Osteoblast (primary cell): ENCODE measurements at regions not wholly inside any gene's neighbourhood (a gene's known extent, or its start where the extent isn't known, plus 50 kb on each side); places are given as distances from the start of the nearest gene placed in this dataset.
A peak's percentile ranks its signal among the peaks of the same experiment; 100 is the strongest.
"Not testable (repeated sequence)": the region's sequence is repeated elsewhere in the genome, so short reads cannot be mapped to it uniquely, and the experiment has no call there.

Experiments used
- DNase-seq: peaks from one replicate; pipeline ENCODE4 v3.0.0; 2011; ENCODE audit warnings: low spot score, mixed read lengths; ENCODE audit not compliant: insufficient read length; ENCODE audit errors: missing footprints
- H2AFZ ChIP-seq: 2 replicates; pipeline ENCODE4 v1.6.0; 2011; ENCODE audit warnings: mild to moderate bottlenecking, low read length
- H3K27ac ChIP-seq: 2 replicates; pipeline ENCODE4 v1.5.1; 2011; ENCODE audit warnings: mild to moderate bottlenecking, low read depth, low read length, moderate library complexity
- H3K27me3 ChIP-seq: 2 replicates; pipeline ENCODE4 v1.6.0; 2012; ENCODE audit warnings: mild to moderate bottlenecking, control low read depth, inconsistent platforms, low read length, moderate library complexity; ENCODE audit not compliant: insufficient read depth
- H3K36me3 ChIP-seq: 2 replicates; pipeline ENCODE4 v1.5.1; 2011; ENCODE audit warnings: mild to moderate bottlenecking, low read length, control low read depth, moderate library complexity; ENCODE audit not compliant: insufficient read depth
- H3K4me1 ChIP-seq: 2 replicates; pipeline ENCODE4 v1.5.1; 2011; ENCODE audit warnings: mild to moderate bottlenecking, low read length, control low read depth, moderate library complexity; ENCODE audit not compliant: insufficient read depth
- H3K4me2 ChIP-seq: 2 replicates; pipeline ENCODE4 v1.6.0; 2011; ENCODE audit warnings: mild to moderate bottlenecking, low read length; ENCODE audit not compliant: insufficient read depth
- H3K4me3 ChIP-seq: fragments of 200-600 bp; sonication (generic); 3 replicates; pipeline ENCODE4 v1.5.1; 2012; ENCODE audit warnings: mild to moderate bottlenecking, low read length, inconsistent platforms; ENCODE audit not compliant: insufficient read depth
- H3K79me2 ChIP-seq: 2 replicates; pipeline ENCODE4 v1.6.0; 2012; ENCODE audit warnings: mild to moderate bottlenecking, low read length, control low read depth, inconsistent platforms; ENCODE audit not compliant: insufficient read depth
- H3K9me3 ChIP-seq: 2 replicates; pipeline ENCODE4 v1.5.1; 2011; ENCODE audit warnings: low read depth, low read length, control low read depth
- H4K20me1 ChIP-seq: 2 replicates; pipeline ENCODE4 v1.6.0; 2012; ENCODE audit warnings: mild to moderate bottlenecking, low read length, control low read depth; ENCODE audit not compliant: insufficient read depth
- CTCF ChIP-seq: IDR thresholded peaks from 2 replicates; pipeline ENCODE4 v1.5.1; 2011; ENCODE audit warnings: mild to moderate bottlenecking, low read depth, low read length, moderate library complexity; ENCODE audit errors: extremely low read depth

DNA sequence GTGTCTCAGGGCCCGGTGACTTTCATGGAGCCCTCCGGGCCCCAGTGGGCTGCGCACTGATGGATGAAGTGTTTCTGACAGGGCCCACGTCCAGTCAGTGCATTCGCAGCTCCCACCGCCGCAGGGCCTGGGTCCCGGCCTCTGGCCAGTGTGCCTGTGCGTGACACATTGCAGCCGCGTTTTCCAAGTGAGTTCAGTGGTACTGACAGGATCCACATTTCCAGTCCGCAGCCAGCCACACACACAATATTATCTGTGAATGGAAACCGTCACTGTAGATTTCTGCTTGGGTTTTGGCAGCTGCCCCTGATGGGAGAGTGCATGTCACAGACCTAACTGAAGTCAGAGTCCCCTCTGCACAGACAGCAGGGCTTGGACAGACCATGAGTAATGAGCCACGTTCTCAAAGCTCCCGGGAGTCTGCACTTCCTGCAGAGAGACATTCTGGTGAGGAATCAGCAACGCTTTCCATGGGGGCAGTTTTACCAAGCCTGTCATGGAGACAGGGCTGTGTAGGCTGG lies 171.4 kb downstream of the MYLK4 start:
- Histone ChIP-seq H3K36me3 (no peaks in the 10 kb centered on the region), H2AFZ (peak overlapping the region; percentile 72), H3K27me3 (no peaks in the 10 kb centered on the region), H3K4me3 (no peak overlapping the region), H3K79me2 (no peaks in the 10 kb centered on the region), H3K4me1 (peaks cover 14% of the 10 kb centered on the region), H3K9me3 (no peaks in the 10 kb centered on the region), H3K27ac (peak overlapping the region; percentile 20), H4K20me1 (no peaks in the 10 kb centered on the region), H3K4me2 (no peak overlapping the region)
- peak; percentile 73 for DNase-seq
- no peak for TF ChIP-seq CTCF

DNA sequence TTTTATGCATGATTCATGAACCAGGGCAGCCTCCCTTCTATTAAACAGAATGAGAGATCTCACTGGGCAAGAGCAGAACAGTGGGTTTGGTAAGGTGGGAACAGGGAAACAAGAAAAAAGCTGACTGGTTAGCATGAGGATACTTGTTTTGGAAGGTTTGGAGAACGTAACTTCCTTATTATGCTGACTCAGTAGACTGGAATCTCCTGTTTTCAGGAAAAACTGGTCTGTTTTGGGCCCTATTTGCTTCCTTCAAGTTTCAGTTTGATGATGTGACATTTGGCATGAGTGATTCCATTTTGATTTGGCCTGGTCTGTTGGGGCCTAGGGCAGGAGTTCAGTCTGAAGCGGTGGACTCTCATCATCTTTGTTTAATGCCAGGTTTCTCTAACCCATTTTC lies 172.0 kb downstream of the MYLK4 start:
- peak; percentile 34 for DNase-seq
- Histone ChIP-seq H3K9me3 (no peaks in the 10 kb centered on the region), H3K27me3 (no peaks in the 10 kb centered on the region), H3K4me3 (no peak overlapping the region), H4K20me1 (no peaks in the 10 kb centered on the region), H3K27ac (no peak overlapping the region), H3K79me2 (no peaks in the 10 kb centered on the region), H3K4me1 (peaks cover 14% of the 10 kb centered on the region), H3K36me3 (no peaks in the 10 kb centered on the region), H3K4me2 (no peak overlapping the region), H2AFZ (peak overlapping the region; percentile 72)
- TF ChIP-seq CTCF = no peak

- Histone ChIP-seq H3K4me3 (no peak overlapping the region), H3K27me3 (no peaks in the 10 kb centered on the region), H3K9me3 (no peaks in the 10 kb centered on the region), H3K27ac (no peak overlapping the region), H4K20me1 (no peaks in the 10 kb centered on the region), H3K79me2 (no peaks in the 10 kb centered on the region), H3K36me3 (no peaks in the 10 kb centered on the region), H2AFZ (no peak overlapping the region), H3K4me1 (peaks cover 14% of the 10 kb centered on the region), H3K4me2 (no peak overlapping the region)
- peak; percentile 50 for DNase-seq
- no peak for TF ChIP-seq CTCF
Measured at GRCh38 chr6:2576499-2576898, 174.2 kb downstream of the MYLK4 start.

DNA sequence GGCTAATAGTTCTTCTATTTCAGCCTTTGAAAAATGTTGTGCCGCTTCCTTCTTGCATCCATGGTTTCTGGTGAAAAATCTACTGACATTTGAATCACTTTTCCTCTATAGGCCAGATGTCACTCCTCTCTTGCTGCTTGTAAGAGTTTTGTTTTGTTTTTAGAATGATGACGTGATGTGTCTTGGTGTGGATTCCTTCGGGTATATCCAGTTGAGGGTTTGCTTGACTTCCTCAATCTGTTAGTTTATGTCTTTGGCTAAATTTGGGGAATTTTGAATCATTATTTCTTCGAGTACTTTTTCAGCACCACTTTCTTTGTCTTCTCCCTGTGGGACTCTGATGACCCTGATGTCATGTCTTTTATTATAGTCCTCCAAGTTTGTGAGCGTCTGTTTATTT lies 175.5 kb downstream of the MYLK4 start:
- Histone ChIP-seq H3K4me1 (peaks cover 14% of the 10 kb centered on the region), H3K27ac (no peak overlapping the region), H3K27me3 (no peaks in the 10 kb centered on the region), H3K9me3 (no peaks in the 10 kb centered on the region), H4K20me1 (no peaks in the 10 kb centered on the region), H3K36me3 (no peaks in the 10 kb centered on the region), H3K79me2 (no peaks in the 10 kb centered on the region), H3K4me3 (no peak overlapping the region), H2AFZ (no peak overlapping the region), H3K4me2 (no peak overlapping the region)
- no peak for TF ChIP-seq CTCF
- peak; percentile 76 for DNase-seq

DNA sequence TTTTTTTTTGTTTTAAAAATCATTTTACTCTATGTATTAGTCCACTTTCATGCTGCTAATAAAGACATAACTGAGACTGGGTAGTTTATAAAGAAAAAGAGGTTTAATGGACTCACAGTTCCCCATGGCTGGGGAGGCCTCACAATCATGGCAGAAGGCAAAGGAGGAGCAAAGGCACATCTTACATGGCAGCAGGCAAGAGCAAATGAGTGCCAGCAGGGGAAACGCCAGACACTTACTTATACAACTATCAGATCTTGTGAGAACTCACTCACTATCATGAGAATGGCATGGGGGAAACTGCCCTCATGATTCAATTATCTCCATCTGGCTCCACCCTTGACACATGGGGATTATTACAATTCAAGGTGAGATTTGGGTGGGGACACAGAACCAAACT lies 181.3 kb downstream of the MYLK4 start:
- not testable (repeated sequence) for H3K27me3 ChIP-seq, DNase-seq, H3K4me2 ChIP-seq, H3K4me3 ChIP-seq, H3K4me1 ChIP-seq, H3K27ac ChIP-seq, H3K36me3 ChIP-seq, H3K9me3 ChIP-seq, H3K79me2 ChIP-seq, H2AFZ ChIP-seq, H4K20me1 ChIP-seq
